ENCODE measurements at regions not wholly inside any gene's neighbourhood (a gene's known extent, or its start where the extent isn't known, plus 50 kb on each side); places are given as distances from the start of the nearest gene placed in this dataset.
A peak's percentile ranks its signal among the peaks of the same experiment; 100 is the strongest.

DNA sequence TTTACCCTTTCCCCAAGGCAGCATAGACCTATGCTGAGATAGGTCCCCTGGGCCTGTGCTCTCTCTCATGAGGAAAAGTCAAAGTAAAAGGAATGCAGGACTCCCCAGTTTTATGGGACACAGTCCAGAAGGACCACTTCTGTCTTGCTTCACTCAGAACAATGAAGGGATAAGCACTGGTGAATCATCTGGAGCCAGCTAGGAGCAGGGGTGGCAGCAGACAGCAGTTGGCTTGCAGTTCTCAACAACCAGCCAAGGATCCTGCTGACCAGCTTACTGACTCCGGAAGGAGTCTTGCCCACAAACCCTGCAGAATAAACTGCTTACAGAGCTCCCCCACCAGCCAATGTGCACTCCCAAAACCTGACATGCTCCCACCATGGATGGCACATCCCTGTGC, 152.1 kb upstream of the GHITM start:
- TF ChIP-seq, protein P1, sequence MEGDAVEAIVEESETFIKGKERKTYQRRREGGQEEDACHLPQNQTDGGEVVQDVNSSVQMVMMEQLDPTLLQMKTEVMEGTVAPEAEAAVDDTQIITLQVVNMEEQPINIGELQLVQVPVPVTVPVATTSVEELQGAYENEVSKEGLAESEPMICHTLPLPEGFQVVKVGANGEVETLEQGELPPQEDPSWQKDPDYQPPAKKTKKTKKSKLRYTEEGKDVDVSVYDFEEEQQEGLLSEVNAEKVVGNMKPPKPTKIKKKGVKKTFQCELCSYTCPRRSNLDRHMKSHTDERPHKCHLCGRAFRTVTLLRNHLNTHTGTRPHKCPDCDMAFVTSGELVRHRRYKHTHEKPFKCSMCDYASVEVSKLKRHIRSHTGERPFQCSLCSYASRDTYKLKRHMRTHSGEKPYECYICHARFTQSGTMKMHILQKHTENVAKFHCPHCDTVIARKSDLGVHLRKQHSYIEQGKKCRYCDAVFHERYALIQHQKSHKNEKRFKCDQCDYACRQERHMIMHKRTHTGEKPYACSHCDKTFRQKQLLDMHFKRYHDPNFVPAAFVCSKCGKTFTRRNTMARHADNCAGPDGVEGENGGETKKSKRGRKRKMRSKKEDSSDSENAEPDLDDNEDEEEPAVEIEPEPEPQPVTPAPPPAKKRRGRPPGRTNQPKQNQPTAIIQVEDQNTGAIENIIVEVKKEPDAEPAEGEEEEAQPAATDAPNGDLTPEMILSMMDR (IDR thresholded peaks at IDR 0.05; ENCODE audit: low read depth, low read length) = no peak
- H3K4me3 ChIP-seq (ENCODE audit: low read depth, low read length) = no peak overlapping the region
- H3K9me3 ChIP-seq (ENCODE audit: severe bottlenecking) = no peaks in the 10 kb centered on the region
- no peaks in the 10 kb centered on the region for H3K36me3 ChIP-seq
- no peak for DNase-seq
- no peak overlapping the region for H3K27ac ChIP-seq
- no peaks in the 10 kb centered on the region for H3K27me3 ChIP-seq (ENCODE audit: insufficient read depth, low read depth, severe bottlenecking)

- DNase-seq = no peak
- H3K9me3 ChIP-seq (ENCODE audit: severe bottlenecking) = no peaks in the 10 kb centered on the region
These were observed 150.9 kb upstream of the GHITM start for GRCh38 chr10:83988435-83988834.

DNA sequence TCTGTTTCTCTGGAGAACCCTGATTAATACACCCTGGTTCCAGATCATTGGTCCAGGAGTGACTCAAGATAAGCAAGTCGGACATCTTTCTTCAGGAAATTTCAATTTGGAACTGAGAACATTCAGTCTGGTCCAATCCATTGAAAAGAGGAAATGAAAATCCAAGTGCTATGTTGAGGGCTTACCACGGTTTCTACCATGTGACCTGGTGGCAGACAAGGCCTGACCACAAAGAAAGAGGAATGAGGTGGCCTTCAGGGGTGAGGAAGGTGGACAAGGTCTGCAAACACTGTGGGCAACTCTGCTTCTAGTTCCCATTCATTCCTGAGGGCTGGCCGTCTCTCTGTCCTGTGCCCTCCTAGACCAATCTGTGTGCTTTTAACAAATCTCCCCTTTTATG, 149.2 kb upstream of the GHITM start:
- H3K36me3 ChIP-seq = no peaks in the 10 kb centered on the region

More at GRCh38 chr10:83988435-83988834, 150.9 kb upstream of the GHITM start:
- H3K27me3 ChIP-seq (ENCODE audit: insufficient read depth, low read depth, severe bottlenecking) = no peaks in the 10 kb centered on the region
- no peak overlapping the region for H3K27ac ChIP-seq
- no peak overlapping the region for H3K4me3 ChIP-seq (ENCODE audit: low read depth, low read length)
- no peaks in the 10 kb centered on the region for H3K36me3 ChIP-seq
- TF ChIP-seq, protein P1 (IDR thresholded peaks at IDR 0.05; ENCODE audit: low read depth, low read length) = no peak

DNA sequence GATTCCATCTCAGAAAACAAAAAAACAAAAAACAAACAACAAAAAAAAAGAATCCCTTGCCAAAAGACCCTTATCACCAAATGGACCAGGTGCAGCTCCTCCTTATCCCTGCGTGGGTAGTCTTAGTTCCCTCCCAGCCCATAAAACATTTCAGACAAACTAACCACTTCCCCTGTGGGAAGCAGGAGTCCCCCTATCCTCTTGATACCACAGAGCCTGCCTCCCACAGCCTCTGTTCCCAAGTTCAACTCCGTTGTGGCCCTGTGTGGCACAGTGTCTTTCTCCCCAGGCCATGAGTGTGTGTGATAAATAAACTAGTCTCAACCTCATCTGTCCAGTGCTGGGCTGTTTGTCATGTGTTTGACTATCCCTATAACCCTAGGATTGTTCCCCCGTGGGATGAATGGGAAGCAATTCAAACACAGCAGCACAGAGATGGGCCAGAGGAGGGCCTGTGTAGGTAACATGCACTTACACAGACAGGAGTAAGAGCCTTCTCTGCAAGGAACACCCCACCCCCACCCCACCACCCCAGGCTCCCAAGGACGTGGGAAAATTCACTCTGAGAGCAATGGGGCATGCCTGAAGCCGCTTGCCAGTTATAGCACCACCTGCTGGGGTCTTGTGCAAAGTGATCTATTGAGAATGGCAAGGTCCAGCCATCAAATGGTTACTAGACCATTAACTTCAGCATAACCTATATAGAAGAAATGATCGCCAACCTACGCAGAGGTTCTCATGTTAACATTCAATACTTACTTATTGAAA, 147.1 kb upstream of the GHITM start:
- no peak overlapping the region for H3K27ac ChIP-seq
- peak; percentile 74 for DNase-seq
- no peaks in the 10 kb centered on the region for H3K27me3 ChIP-seq (ENCODE audit: insufficient read depth, low read depth, severe bottlenecking)
- TF ChIP-seq, protein P1 (IDR thresholded peaks at IDR 0.05; ENCODE audit: low read depth, low read length) = peak; percentile 77
- no peaks in the 10 kb centered on the region for H3K9me3 ChIP-seq (ENCODE audit: severe bottlenecking)
- H3K4me3 ChIP-seq (ENCODE audit: low read depth, low read length) = no peak overlapping the region
- H3K36me3 ChIP-seq = no peaks in the 10 kb centered on the region

More for the DNA sequence above, 149.2 kb upstream of the GHITM start:
- Histone ChIP-seq H3K9me3 (ENCODE audit: severe bottlenecking) (no peaks in the 10 kb centered on the region), H3K27ac (no peak overlapping the region), H3K4me3 (ENCODE audit: low read depth, low read length) (no peak overlapping the region), H3K27me3 (ENCODE audit: insufficient read depth, low read depth, severe bottlenecking) (no peaks in the 10 kb centered on the region)
- DNase-seq = no peak
- TF ChIP-seq, protein P1 (IDR thresholded peaks at IDR 0.05; ENCODE audit: low read depth, low read length) = no peak

DNA sequence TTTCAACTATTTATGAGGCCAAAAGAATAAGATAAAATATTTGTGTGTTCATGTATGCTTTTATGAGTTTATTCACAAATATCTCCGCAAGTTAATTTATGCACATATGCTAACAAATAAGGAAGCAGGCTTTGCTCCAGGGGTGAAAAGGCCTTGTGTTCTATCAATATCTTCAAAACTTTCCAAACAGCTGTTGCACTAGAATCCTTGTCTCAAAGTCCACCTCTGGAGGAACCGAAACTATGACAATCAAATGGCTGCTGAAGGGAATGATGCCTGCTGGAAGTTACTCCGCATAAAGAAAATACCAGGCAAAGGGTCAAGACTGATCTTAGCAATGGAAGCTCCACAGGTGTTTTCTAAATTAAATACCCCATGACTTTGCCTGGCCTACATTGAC, 145.0 kb upstream of the GHITM start:
- Histone ChIP-seq H3K27me3 (ENCODE audit: insufficient read depth, low read depth, severe bottlenecking) (no peaks in the 10 kb centered on the region), H3K36me3 (no peaks in the 10 kb centered on the region), H3K27ac (no peak overlapping the region), H3K4me3 (ENCODE audit: low read depth, low read length) (no peak overlapping the region), H3K9me3 (ENCODE audit: severe bottlenecking) (no peaks in the 10 kb centered on the region)
- no peak for DNase-seq
- TF ChIP-seq, protein P1 (IDR thresholded peaks at IDR 0.05; ENCODE audit: low read depth, low read length) = no peak
